ENCODE measurements at regions not wholly inside any gene's neighbourhood (a gene's known extent, or its start where the extent isn't known, plus 50 kb on each side); places are given as distances from the start of the nearest gene placed in this dataset.

DNA sequence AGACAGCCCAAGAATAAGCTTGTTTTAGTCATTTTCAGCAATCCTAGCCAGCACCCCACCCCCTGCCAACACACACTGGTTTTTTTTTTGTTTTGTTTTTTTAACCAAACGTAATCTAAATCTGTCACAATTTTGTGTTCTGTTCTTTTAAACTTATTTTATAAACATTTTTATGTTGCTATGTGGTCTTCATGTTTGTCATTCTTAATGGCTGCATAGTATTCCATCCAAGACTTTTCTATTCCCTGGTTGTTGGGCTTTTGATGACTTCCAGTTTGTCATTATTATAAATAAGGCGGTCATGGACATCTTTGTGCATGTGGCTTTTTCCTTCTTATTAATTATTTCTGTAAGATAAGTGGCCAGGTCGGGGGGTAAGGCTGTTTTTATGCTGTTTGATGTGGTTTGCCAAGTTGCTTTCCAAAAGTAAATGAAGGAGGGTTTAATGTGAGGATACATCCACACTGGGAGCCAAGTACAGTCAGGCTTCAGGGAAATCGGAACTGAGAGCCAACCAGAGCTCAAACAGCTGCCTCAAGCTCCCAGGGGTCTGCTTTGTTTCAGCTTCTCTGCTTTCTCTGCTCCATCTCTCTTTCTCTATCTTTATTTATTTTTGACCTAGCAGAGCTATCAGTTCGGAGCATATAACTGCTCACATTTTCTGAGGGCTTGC lies 125.8 kb downstream of the VEGFA start:
- no peak overlapping the region for H3K4me3 Mint-ChIP-seq

DNA sequence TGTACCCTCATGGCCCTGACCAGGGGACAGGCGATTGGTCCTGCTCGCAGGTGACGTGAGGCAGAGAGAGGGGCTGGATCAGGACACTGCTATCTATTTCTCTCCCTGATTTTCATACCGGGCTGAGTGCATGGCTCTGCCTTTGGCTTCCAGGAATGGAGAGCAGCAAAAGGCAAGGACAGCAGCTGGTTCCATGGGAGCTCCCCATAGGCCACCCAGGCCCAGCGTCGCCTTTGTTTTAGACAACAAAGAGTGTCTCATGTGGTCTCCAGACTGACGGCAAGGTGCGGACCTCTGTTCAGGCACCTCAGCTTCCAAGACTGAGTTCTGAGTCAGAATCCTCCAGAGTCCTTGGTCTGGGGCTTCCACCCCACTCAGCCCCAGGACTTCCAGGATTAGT lies 123.1 kb downstream of the VEGFA start:
- H3K36me3 Mint-ChIP-seq, result no peaks in the 10 kb centered on the region
- TF ChIP-seq, protein P1, sequence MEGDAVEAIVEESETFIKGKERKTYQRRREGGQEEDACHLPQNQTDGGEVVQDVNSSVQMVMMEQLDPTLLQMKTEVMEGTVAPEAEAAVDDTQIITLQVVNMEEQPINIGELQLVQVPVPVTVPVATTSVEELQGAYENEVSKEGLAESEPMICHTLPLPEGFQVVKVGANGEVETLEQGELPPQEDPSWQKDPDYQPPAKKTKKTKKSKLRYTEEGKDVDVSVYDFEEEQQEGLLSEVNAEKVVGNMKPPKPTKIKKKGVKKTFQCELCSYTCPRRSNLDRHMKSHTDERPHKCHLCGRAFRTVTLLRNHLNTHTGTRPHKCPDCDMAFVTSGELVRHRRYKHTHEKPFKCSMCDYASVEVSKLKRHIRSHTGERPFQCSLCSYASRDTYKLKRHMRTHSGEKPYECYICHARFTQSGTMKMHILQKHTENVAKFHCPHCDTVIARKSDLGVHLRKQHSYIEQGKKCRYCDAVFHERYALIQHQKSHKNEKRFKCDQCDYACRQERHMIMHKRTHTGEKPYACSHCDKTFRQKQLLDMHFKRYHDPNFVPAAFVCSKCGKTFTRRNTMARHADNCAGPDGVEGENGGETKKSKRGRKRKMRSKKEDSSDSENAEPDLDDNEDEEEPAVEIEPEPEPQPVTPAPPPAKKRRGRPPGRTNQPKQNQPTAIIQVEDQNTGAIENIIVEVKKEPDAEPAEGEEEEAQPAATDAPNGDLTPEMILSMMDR (IDR thresholded peaks at IDR 0.05; ENCODE audit: unreplicated experiment), result no peak
- H3K9me3 Mint-ChIP-seq, result no peaks in the 10 kb centered on the region
- H3K4me1 Mint-ChIP-seq, result peaks cover 14% of the 10 kb centered on the region
- no peak overlapping the region for H3K4me3 Mint-ChIP-seq
- no peak overlapping the region for H3K27ac Mint-ChIP-seq
- DNase-seq (ENCODE audit: low spot score in 2 of 2, unreplicated experiment in 2 of 2), result no peak
- H3K27me3 Mint-ChIP-seq (ENCODE audit: low read depth), result peaks cover 12% of the 10 kb centered on the region

More for the DNA sequence above, 125.8 kb downstream of the VEGFA start:
- Mint-ChIP-seq H3K4me1 (peaks cover 10% of the 10 kb centered on the region), H3K27me3 (ENCODE audit: low read depth) (peaks cover 8% of the 10 kb centered on the region), H3K9me3 (no peaks in the 10 kb centered on the region), H3K27ac (no peak overlapping the region), H3K36me3 (no peaks in the 10 kb centered on the region)
- DNase-seq (ENCODE audit: low spot score in 2 of 2, unreplicated experiment in 2 of 2), result no peak
- TF ChIP-seq, protein P1 (IDR thresholded peaks at IDR 0.05; ENCODE audit: unreplicated experiment), result no peak

DNA sequence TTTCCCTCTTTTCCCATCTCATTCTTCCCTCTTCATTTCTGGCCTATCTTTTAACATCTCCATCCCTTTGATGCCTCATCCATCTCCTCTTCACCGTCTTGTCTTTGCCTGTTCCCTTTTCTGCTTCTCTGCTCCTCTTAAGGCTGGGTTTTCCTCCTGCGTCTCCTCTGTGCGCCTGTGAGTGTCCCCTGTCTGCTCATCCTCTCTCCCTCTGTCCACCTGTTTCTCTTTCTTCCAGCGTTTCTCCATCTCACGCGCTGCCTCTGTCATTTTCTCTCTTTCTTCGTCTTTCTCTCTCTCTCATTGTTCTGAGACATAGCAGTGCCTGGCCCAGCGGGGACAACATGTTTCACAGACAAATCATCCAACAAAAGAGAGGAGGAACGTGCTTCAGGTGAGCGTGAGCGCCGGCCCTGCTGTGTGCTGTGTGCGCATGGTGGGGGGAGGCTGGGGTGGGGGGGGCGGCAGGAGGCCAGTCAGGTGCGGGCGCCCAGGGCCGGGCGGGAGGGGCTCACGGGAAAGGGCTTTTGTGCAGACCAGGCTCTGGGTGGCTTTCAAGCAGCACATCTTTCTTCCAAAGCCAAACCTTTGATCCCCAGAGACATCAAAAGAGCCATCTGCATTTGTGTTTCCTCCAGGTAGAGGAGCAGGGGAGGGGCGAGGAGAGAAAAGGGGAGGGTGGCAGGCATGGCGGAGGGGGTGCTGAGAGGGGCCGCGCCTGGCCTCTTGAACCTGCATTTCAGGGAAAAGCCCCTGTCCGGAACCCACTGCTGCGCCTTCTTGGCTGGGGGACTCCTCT lies 121.3 kb downstream of the VEGFA start:
- TF ChIP-seq, protein P1 (IDR thresholded peaks at IDR 0.05; ENCODE audit: unreplicated experiment), result no peak
- DNase-seq (ENCODE audit: low spot score in 2 of 2, unreplicated experiment in 2 of 2), result no peak
- H3K36me3 Mint-ChIP-seq, result no peaks in the 10 kb centered on the region
- peaks cover 14% of the 10 kb centered on the region for H3K4me1 Mint-ChIP-seq
- peaks cover 12% of the 10 kb centered on the region for H3K27me3 Mint-ChIP-seq (ENCODE audit: low read depth)
- H3K27ac Mint-ChIP-seq, result peak overlapping the region; percentile 2
- H3K9me3 Mint-ChIP-seq, result no peaks in the 10 kb centered on the region
- H3K4me3 Mint-ChIP-seq, result peak overlapping the region; percentile 16

DNA sequence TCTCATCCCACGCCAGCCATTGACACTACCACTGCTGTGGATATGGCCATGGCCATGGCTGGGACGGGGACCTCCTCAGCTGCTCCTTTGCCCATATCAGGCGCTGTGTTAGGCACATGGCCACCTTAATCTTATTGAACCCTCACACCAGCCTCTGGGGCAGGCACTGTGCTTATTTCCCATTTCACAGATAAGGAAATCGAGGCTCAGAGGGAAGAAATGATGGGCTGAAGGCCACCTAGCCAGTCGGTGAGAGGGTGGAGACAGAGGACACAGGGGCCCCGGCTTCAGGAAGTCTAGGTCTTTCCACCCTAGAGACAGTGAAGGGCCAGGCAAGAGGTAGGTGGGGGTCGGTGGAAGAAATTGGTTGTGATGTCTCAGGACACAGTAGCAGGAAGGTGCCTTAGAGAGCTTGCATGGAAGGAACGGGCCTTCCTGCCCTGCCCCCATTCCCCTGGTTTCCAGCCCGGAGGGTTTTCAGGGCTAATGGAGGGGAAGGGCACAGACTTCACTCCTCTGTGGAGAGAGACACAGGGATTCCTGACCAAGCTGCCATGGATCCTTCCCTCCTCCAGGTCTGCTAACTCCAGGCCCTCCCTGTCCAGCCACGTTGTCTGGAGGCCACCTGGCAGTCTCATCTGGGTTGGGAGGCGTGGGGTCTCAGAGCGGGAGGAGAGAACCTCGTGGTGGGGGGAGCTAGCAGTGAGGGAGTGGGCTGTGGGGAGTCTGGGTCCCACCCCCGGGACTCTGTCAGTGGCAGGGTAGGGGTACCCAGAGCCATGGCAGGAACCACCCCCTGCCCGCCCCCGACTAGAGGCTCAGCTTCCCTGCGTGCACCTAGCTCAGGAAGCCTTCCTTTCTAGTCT lies 120.4 kb downstream of the VEGFA start:
- Mint-ChIP-seq H3K27ac (no peak overlapping the region), H3K4me3 (peak overlapping the region; percentile 16), H3K27me3 (ENCODE audit: low read depth) (peaks cover 12% of the 10 kb centered on the region), H3K36me3 (no peaks in the 10 kb centered on the region), H3K4me1 (peaks cover 14% of the 10 kb centered on the region), H3K9me3 (no peaks in the 10 kb centered on the region)
- TF ChIP-seq, protein P1 (IDR thresholded peaks at IDR 0.05; ENCODE audit: unreplicated experiment), result no peak
- no peak for DNase-seq (ENCODE audit: low spot score in 2 of 2, unreplicated experiment in 2 of 2)

DNA sequence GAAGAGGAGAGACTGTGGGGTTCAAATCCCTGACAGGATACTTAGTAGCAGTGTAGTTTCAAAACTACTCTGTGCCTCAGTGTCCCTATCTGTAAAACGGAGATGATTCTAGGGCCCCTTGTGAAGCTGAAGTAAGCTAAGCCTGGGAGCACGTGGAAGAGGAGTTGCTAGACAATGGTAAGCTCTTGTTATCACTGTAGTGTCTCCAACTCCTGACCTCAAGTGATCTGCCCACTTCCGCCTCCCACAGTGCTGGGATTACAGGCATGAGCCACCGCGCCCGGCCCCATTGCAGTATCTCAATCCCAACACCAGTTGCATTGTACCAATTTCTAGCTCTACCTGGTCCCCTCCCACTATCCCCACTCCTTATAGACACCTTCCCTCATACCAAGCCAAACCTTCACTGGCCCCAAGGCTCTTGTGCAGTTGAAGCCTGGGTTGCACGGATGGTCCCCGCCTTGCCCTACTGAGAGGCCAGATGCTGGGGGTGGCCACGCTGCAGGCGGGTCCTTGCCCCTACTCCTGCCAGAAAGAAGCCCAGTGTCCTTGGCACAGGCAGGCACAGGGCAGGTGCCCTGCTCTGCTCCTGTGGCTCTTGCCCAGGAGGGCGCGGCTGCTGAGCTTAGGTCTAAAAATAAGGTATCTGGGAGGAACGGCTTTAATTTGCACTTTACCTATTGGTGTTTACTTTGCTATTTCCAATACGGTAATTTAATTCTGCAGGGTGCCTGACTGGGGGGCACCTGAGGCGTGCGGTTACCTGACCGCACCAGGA lies 118.1 kb downstream of the VEGFA start:
- no peak for DNase-seq (ENCODE audit: low spot score in 2 of 2, unreplicated experiment in 2 of 2)
- Mint-ChIP-seq H3K27ac (no peak overlapping the region), H3K9me3 (no peaks in the 10 kb centered on the region), H3K36me3 (no peaks in the 10 kb centered on the region), H3K27me3 (ENCODE audit: low read depth) (peaks cover 12% of the 10 kb centered on the region), H3K4me3 (no peak overlapping the region), H3K4me1 (peaks cover 19% of the 10 kb centered on the region)
- TF ChIP-seq, protein P1 (IDR thresholded peaks at IDR 0.05; ENCODE audit: unreplicated experiment), result no peak
